ENCODE measurements at regions not wholly inside any gene's neighbourhood (a gene's known extent, or its start where the extent isn't known, plus 50 kb on each side); places are given as distances from the start of the nearest gene placed in this dataset.

DNA sequence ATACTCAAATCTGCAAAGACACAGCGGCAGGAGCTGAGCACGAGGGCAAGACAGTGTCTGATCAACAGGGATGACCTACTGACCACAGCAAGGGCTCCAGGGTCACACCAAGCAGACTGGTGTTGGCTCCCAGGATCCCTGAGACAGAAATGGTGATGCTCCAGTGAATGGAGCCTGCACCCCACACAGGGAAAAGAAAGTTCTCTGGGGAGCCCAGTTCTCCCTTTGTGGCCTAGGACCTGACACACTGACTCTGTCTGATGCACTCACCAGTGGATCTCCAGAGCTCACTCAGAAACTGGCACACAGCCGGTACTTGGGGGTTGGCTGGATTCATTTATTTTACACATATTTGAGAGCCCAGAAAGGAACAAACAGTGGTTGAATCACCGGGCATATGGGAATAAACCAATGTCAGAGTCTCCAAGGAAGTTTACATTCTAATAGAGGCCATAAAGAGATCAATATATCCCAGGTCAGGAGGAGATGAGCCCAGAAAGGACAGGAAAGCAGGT lies 215.6 kb upstream of the ARL4C start:
- Mint-ChIP-seq H3K27ac (ENCODE audit: unreplicated experiment) (no peak overlapping the region), H3K4me3 (ENCODE audit: unreplicated experiment) (no peak overlapping the region), H3K4me1 (ENCODE audit: low read depth, unreplicated experiment) (no peaks in the 10 kb centered on the region), H3K27me3 (ENCODE audit: insufficient read depth, unreplicated experiment) (peaks cover 3% of the 10 kb centered on the region), H3K36me3 (ENCODE audit: insufficient read depth, unreplicated experiment) (no peaks in the 10 kb centered on the region), H3K9me3 (ENCODE audit: unreplicated experiment) (no peaks in the 10 kb centered on the region)
- H3K4me1 ChIP-seq, result no peaks in the 10 kb centered on the region
- CTCF ChIA-PET, result no interaction called here
- no peak overlapping the region for H3K4me3 ChIP-seq (ENCODE audit: low read depth, low read length)
- POLR2A ChIA-PET, result no interaction called here
- no peaks in the 10 kb centered on the region for H3K36me3 ChIP-seq (ENCODE audit: control insufficient read depth, insufficient read depth, low read length)
- H3K9me3 ChIP-seq, result no peaks in the 10 kb centered on the region
- intact Hi-C loops (cut with micrococcal nuclease; ENCODE audit: unreplicated experiment), result no loop called here
- no peak for DNase-seq
- BruUV-seq (replicated peaks), result no TSS peak
- TF ChIP-seq, protein P1, sequence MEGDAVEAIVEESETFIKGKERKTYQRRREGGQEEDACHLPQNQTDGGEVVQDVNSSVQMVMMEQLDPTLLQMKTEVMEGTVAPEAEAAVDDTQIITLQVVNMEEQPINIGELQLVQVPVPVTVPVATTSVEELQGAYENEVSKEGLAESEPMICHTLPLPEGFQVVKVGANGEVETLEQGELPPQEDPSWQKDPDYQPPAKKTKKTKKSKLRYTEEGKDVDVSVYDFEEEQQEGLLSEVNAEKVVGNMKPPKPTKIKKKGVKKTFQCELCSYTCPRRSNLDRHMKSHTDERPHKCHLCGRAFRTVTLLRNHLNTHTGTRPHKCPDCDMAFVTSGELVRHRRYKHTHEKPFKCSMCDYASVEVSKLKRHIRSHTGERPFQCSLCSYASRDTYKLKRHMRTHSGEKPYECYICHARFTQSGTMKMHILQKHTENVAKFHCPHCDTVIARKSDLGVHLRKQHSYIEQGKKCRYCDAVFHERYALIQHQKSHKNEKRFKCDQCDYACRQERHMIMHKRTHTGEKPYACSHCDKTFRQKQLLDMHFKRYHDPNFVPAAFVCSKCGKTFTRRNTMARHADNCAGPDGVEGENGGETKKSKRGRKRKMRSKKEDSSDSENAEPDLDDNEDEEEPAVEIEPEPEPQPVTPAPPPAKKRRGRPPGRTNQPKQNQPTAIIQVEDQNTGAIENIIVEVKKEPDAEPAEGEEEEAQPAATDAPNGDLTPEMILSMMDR (IDR thresholded peaks at IDR 0.05; ENCODE audit: insufficient read depth in 1 of 2, low read depth in 1 of 2, low read length in 1 of 2, severe bottlenecking in 1 of 2, unreplicated experiment in 1 of 2), result no peak
- no peaks in the 10 kb centered on the region for H3K27me3 ChIP-seq (replicated peaks; ENCODE audit: control insufficient read depth, insufficient read depth, low read length)

DNA sequence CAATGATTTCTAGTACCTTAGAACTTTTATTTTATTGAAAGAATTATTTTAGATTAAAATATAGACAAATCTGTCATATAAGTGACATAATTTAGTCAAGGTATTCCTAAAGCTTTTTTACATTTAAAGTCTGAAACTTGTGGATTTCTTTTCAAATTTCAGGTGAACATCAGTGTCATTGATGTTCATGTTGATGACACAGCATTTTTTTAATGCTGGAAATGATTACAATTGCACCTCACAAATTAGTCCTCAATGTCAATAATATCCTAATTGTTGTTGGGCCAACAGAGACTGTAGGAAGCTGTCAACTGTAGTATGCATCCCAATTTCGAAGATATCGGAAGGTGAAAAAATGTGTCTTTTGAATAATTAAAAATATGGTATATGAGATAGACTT lies 214.4 kb upstream of the ARL4C start:
- TF ChIP-seq, protein P1 (IDR thresholded peaks at IDR 0.05; ENCODE audit: insufficient read depth in 1 of 2, low read depth in 1 of 2, low read length in 1 of 2, severe bottlenecking in 1 of 2, unreplicated experiment in 1 of 2), result no peak
- Histone ChIP-seq H3K4me3 (ENCODE audit: low read depth, low read length) (no peak overlapping the region), H3K9me3 (no peaks in the 10 kb centered on the region), H3K27me3 (replicated peaks; ENCODE audit: control insufficient read depth, insufficient read depth, low read length) (no peaks in the 10 kb centered on the region), H3K4me1 (no peaks in the 10 kb centered on the region), H3K36me3 (ENCODE audit: control insufficient read depth, insufficient read depth, low read length) (no peaks in the 10 kb centered on the region)
- intact Hi-C loops (cut with micrococcal nuclease; ENCODE audit: unreplicated experiment), result no loop called here
- ChIA-PET POLR2A (no interaction called here), CTCF (no interaction called here)
- Mint-ChIP-seq H3K36me3 (ENCODE audit: insufficient read depth, unreplicated experiment) (no peaks in the 10 kb centered on the region), H3K4me1 (ENCODE audit: low read depth, unreplicated experiment) (no peaks in the 10 kb centered on the region), H3K4me3 (ENCODE audit: unreplicated experiment) (no peak overlapping the region), H3K9me3 (ENCODE audit: unreplicated experiment) (no peaks in the 10 kb centered on the region), H3K27ac (ENCODE audit: unreplicated experiment) (no peak overlapping the region), H3K27me3 (ENCODE audit: insufficient read depth, unreplicated experiment) (peaks cover 3% of the 10 kb centered on the region)
- no peak for DNase-seq
- no TSS peak for BruUV-seq (replicated peaks)

DNA sequence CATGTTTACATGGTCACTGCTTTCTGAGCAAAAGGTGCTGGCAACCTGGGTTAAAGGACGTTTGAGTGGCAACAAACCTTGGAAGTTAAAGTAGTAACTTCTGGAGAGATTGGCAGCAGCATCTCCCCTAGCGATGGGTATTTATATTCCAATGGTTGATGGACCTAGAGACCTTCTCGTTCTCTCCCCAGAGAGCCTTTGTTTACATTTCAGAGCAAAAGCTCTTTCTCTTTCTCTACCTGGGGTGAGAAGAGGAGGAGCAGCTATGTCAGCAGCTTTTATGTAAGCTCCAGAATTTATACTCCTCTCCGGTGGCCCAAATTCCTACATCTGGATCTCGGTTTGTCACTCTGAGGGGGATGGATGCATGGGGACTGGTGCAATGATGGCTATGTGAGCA lies 213.7 kb upstream of the ARL4C start:
- Histone ChIP-seq H3K36me3 (ENCODE audit: control insufficient read depth, insufficient read depth, low read length) (no peaks in the 10 kb centered on the region), H3K4me1 (no peaks in the 10 kb centered on the region), H3K27me3 (replicated peaks; ENCODE audit: control insufficient read depth, insufficient read depth, low read length) (no peaks in the 10 kb centered on the region), H3K4me3 (ENCODE audit: low read depth, low read length) (no peak overlapping the region), H3K9me3 (no peaks in the 10 kb centered on the region)
- H3K9me3 Mint-ChIP-seq (ENCODE audit: unreplicated experiment), result no peaks in the 10 kb centered on the region
- H3K27me3 Mint-ChIP-seq (ENCODE audit: insufficient read depth, unreplicated experiment), result peaks cover 3% of the 10 kb centered on the region
- CTCF ChIA-PET, result no interaction called here
- H3K4me3 Mint-ChIP-seq (ENCODE audit: unreplicated experiment), result no peak overlapping the region
- TF ChIP-seq, protein P1 (IDR thresholded peaks at IDR 0.05; ENCODE audit: insufficient read depth in 1 of 2, low read depth in 1 of 2, low read length in 1 of 2, severe bottlenecking in 1 of 2, unreplicated experiment in 1 of 2), result no peak
- no peaks in the 10 kb centered on the region for H3K4me1 Mint-ChIP-seq (ENCODE audit: low read depth, unreplicated experiment)
- no peaks in the 10 kb centered on the region for H3K36me3 Mint-ChIP-seq (ENCODE audit: insufficient read depth, unreplicated experiment)
- no TSS peak for BruUV-seq (replicated peaks)
- intact Hi-C loops (cut with micrococcal nuclease; ENCODE audit: unreplicated experiment), result no loop called here
- no peak for DNase-seq
- POLR2A ChIA-PET, result no interaction called here
- no peak overlapping the region for H3K27ac Mint-ChIP-seq (ENCODE audit: unreplicated experiment)
